HCT116 (cell line): ENCODE measurements at regions not wholly inside any gene's neighbourhood (a gene's known extent, or its start where the extent isn't known, plus 50 kb on each side); places are given as distances from the start of the nearest gene placed in this dataset.

Source experiments
- ATAC-seq: fragments of 200-7000 bp; cut with Tn5 transposase; 2 replicates; pipeline ENCODE4 v1.9.1; 2020; ENCODE audit warnings: mild to moderate bottlenecking, moderate library complexity
- BruUV-seq: library from RNA; stranded (reverse); fragments of 400-500 nt; replicated peaks from 2 replicates; lab custom pipeline; 2021; lab: Mats Ljungman, UMichigan
- CTCF ChIA-PET: fragments of 300-600 bp; sonication (Branson Sonifier 250); formaldehyde crosslinking; loops from one replicate; lab custom pipeline; 2021; ENCODE audit warnings: antibody characterized with exemption; lab: Charles Lee
- POLR2A ChIA-PET: fragments of 300-600, 350-600 bp; sonication (Branson Sonifier 250); formaldehyde crosslinking; loops from one replicate; lab custom pipeline; 2021; ENCODE audit warnings: antibody characterized with exemption; lab: Charles Lee
- RAD21 ChIA-PET, 2 experiments: fragments of 300-600 bp; sonication (Branson Sonifier 250); formaldehyde crosslinking; loops; one replicate each; lab custom pipeline; 2023; ENCODE audit warnings: low total read pairs in 2 of 2; ENCODE audit not compliant: uncharacterized antibody in 2 of 2, unreplicated experiment in 2 of 2, low non-redundant PET in 1 of 2; lab: Charles Lee
- DNase-seq: peaks from one replicate; pipeline ENCODE4 v3.0.0-alpha.2; 2010; ENCODE audit warnings: low read depth, low spot score
- H2AFZ ChIP-seq: fragments of 200-600 bp; shearing (Covaris generic), sonication (generic); 2 replicates; pipeline ENCODE4 v1.6.1; 2017; ENCODE audit warnings: low read depth, mixed run types, mixed read lengths, antibody characterized with exemption, low read length; ENCODE audit not compliant: poor library complexity, severe bottlenecking
- H3K27ac ChIP-seq: 2 replicates; pipeline ENCODE4 v1.5.1; 2012; ENCODE audit warnings: low read depth, low read length
- H3K27me3 ChIP-seq: fragments of 200-600 bp; sonication (generic); 2 replicates; pipeline ENCODE4 v1.6.1; 2016; ENCODE audit warnings: mixed run types, low read length, mixed read lengths; ENCODE audit not compliant: insufficient read depth
- H3K36me3 ChIP-seq, 2 experiments: fragments of 200-500 bp in 1 of 2; fragments of 200-600 bp in 1 of 2; sonication (Bioruptor generic) in 1 of 2; sonication (generic) in 1 of 2; 2 replicates each; pipeline versions ENCODE4 v1.5.1 to v1.6.1; 2014 to 2016; ENCODE audit warnings: low read length in 2 of 2, inconsistent platforms in 1 of 2, mixed read lengths in 1 of 2, mixed run types in 1 of 2; ENCODE audit not compliant: insufficient read depth in 2 of 2, control insufficient read depth in 1 of 2
- H3K4me1 ChIP-seq, 2 experiments: fragments of 200-600 bp in 1 of 2; sonication (generic) in 1 of 2; 2 replicates each; pipeline versions ENCODE4 v1.5.1 to v1.6.1; 2012 to 2017; ENCODE audit warnings: low read length in 2 of 2, inconsistent platforms in 1 of 2, mild to moderate bottlenecking in 1 of 2, mixed read lengths in 1 of 2, mixed run types in 1 of 2, moderate library complexity in 1 of 2; ENCODE audit not compliant: insufficient read depth in 2 of 2, control insufficient read depth in 1 of 2
- H3K4me2 ChIP-seq: fragments of 200-600 bp; sonication (generic); 2 replicates; pipeline ENCODE4 v1.6.1; 2017; ENCODE audit warnings: mixed run types, low read length, mixed read lengths
- H3K4me3 ChIP-seq, 2 experiments: fragments of 200-600 bp in 1 of 2; sonication (generic) in 1 of 2; replicated peaks in 1 of 2; 2 replicates each; pipeline ENCODE4 v1.5.1; 2011 to 2016; ENCODE audit warnings: low read length in 2 of 2, control low read depth in 1 of 2, low read depth in 1 of 2, mild to moderate bottlenecking in 1 of 2, mixed read lengths in 1 of 2, mixed run types in 1 of 2
- H3K79me2 ChIP-seq: fragments of 200-600 bp; sonication (generic); 2 replicates; pipeline ENCODE4 v1.6.1; 2017; ENCODE audit warnings: mild to moderate bottlenecking, mixed run types, low read length, moderate library complexity, mixed read lengths; ENCODE audit not compliant: insufficient read depth
- H3K9ac ChIP-seq: fragments of 200-600 bp; sonication (generic); 2 replicates; pipeline ENCODE4 v1.6.1; 2016; ENCODE audit warnings: low read length, mixed read lengths
- H3K9me2 ChIP-seq: fragments of 200-600 bp; sonication (generic), shearing (Covaris generic); 2 replicates; pipeline ENCODE4 v1.6.1; 2017; ENCODE audit warnings: mixed run types, mild to moderate bottlenecking, moderate library complexity; ENCODE audit not compliant: insufficient read depth
- H3K9me3 ChIP-seq, 2 experiments: fragments of 200-500 bp in 1 of 2; fragments of 200-600 bp in 1 of 2; sonication (Bioruptor generic) in 1 of 2; sonication (generic) in 1 of 2; 2 replicates each; pipeline ENCODE4 v1.6.1; 2014 to 2017; ENCODE audit warnings: low read length in 2 of 2, mixed read lengths in 2 of 2, inconsistent platforms in 1 of 2, low read depth in 1 of 2, mild to moderate bottlenecking in 1 of 2, mixed run types in 1 of 2, moderate library complexity in 1 of 2; ENCODE audit not compliant: control insufficient read depth in 1 of 2, insufficient read depth in 1 of 2
- H4K20me1 ChIP-seq: fragments of 200-600 bp; sonication (generic), shearing (Covaris generic); 2 replicates; pipeline ENCODE4 v1.6.1; 2017; ENCODE audit warnings: mixed run types, mild to moderate bottlenecking, moderate library complexity; ENCODE audit not compliant: insufficient read depth
- CEBPB ChIP-seq: IDR thresholded peaks from 2 replicates; pipeline ENCODE4 v1.6.1; 2012; ENCODE audit warnings: low read depth
- EGR1 ChIP-seq: IDR thresholded peaks from 2 replicates; pipeline ENCODE4 v1.6.1; 2012; ENCODE audit warnings: low read depth
- ELF1 ChIP-seq: IDR thresholded peaks from 2 replicates; pipeline ENCODE4 v1.6.1; 2012; ENCODE audit warnings: low read depth, borderline replicate concordance
- EZH2 ChIP-seq: fragments of 200-600 bp; sonication (generic); IDR thresholded peaks from 2 replicates; pipeline ENCODE4 v1.6.1; 2017; ENCODE audit warnings: antibody characterized with exemption, mixed run types
- FOSL1 ChIP-seq: IDR thresholded peaks from 2 replicates; pipeline ENCODE4 v1.6.1; 2012; ENCODE audit warnings: low read depth
- JUND ChIP-seq: IDR thresholded peaks from 2 replicates; pipeline ENCODE4 v1.6.1; 2012
- POLR2A ChIP-seq: IDR thresholded peaks from 2 replicates; pipeline ENCODE4 v1.7.0; 2011; ENCODE audit warnings: borderline replicate concordance; ENCODE audit not compliant: insufficient read depth, insufficient read length; ENCODE audit errors: extremely low read depth
- RAD21 ChIP-seq: IDR thresholded peaks from 2 replicates; pipeline ENCODE4 v1.6.1; 2012; ENCODE audit warnings: low read depth, mild to moderate bottlenecking
- SIN3A ChIP-seq: IDR thresholded peaks from 2 replicates; pipeline ENCODE4 v1.6.1; 2012; ENCODE audit warnings: low read depth
- SP1 ChIP-seq: IDR thresholded peaks from 2 replicates; pipeline ENCODE4 v1.6.1; 2012; ENCODE audit warnings: low read depth
- ZNF274 ChIP-seq: fragments of 200-500 bp; sonication (Bioruptor generic); IDR thresholded peaks from 2 replicates; pipeline ENCODE4 v1.6.1; 2014; ENCODE audit warnings: mild to moderate bottlenecking, low read depth, low read length, inconsistent platforms
- intact Hi-C: fragments of 100-400 bp; cut with micrococcal nuclease; formaldehyde crosslinking; loops from 2 replicates; pipeline ENCODE4 v1.10.0; 2022
- TF ChIP-seq, protein P1 (sequence below): IDR thresholded peaks from 2 replicates; pipeline ENCODE4 v1.6.1; 2012
- TF ChIP-seq, protein P2 (sequence below): IDR thresholded peaks from 2 replicates; pipeline ENCODE4 v1.6.1; 2011; ENCODE audit warnings: mild to moderate bottlenecking, low read length, moderate library complexity; ENCODE audit not compliant: insufficient replicate concordance; ENCODE audit errors: extremely low read depth

DNA sequence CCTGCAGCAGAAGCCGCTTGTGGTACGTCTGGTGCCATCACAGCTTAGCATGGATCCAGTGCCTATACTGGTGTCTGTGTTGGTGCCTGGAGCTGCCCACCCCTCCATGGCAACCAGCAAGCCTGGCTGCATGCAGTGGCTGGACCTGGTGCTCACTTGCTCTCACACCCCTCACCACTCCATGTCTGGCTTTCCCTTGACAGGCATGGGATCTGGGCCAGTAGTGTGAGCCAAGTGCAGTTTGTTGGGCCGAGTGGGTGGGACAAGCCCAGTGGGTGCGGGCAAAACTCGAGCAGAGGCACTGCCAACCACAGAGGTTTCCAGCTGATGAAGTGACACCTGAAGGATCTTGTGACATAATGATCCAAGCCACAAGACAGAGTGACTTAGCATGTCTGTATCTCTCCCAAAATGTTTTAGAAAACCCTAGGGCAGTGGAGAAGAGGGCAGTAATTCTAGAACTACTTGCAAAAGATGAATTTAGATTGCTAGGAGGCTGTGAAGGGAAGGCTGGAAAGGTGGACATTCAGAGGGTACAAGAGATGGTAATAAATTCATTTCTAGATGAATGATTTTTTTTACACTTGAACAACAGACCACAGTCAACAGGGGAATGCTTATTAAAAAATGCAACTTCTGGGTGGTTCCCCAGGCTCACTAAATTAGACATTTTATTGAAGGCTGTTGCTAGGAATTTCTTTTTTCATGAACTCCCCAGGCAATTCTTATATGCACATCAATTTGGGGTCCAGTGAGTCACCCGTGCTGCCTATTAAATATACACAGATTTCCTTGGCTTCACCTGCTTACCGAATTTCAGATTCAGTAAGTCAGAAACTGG lies 660.3 kb downstream of the TLR4 start:
- CTCF ChIA-PET: no interaction called here
- RAD21 ChIA-PET: no interaction called here
- Histone ChIP-seq H3K9me3 (peaks cover 3 to 12% of the 10 kb centered on the region in 2 experiments; a peak in 2 of 4 replicates), H3K27me3 (no peaks in the 10 kb centered on the region), H3K4me1 (no peaks in the 10 kb centered on the region), H3K9me2 (no peaks in the 10 kb centered on the region), H4K20me1 (no peaks in the 10 kb centered on the region), H3K9ac (no peak overlapping the region), H3K4me2 (no peak overlapping the region), H3K36me3 (no peaks in the 10 kb centered on the region), H2AFZ (no peak overlapping the region), H3K4me3 (no peak overlapping the region), H3K79me2 (no peaks in the 10 kb centered on the region), H3K27ac (no peak overlapping the region)
- intact Hi-C loops: no loop called here
- POLR2A ChIA-PET: no interaction called here
- TF ChIP-seq, protein P1, sequence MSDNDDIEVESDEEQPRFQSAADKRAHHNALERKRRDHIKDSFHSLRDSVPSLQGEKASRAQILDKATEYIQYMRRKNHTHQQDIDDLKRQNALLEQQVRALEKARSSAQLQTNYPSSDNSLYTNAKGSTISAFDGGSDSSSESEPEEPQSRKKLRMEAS: no peak
- TF ChIP-seq SP1: no peak
- no peak for TF ChIP-seq EZH2
- TF ChIP-seq FOSL1: no peak
- no peak for TF ChIP-seq ELF1
- no peak for TF ChIP-seq POLR2A
- TF ChIP-seq, protein P2, sequence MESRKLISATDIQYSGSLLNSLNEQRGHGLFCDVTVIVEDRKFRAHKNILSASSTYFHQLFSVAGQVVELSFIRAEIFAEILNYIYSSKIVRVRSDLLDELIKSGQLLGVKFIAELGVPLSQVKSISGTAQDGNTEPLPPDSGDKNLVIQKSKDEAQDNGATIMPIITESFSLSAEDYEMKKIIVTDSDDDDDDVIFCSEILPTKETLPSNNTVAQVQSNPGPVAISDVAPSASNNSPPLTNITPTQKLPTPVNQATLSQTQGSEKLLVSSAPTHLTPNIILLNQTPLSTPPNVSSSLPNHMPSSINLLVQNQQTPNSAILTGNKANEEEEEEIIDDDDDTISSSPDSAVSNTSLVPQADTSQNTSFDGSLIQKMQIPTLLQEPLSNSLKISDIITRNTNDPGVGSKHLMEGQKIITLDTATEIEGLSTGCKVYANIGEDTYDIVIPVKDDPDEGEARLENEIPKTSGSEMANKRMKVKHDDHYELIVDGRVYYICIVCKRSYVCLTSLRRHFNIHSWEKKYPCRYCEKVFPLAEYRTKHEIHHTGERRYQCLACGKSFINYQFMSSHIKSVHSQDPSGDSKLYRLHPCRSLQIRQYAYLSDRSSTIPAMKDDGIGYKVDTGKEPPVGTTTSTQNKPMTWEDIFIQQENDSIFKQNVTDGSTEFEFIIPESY: no peak
- no peak for TF ChIP-seq ZNF274
- no peak for TF ChIP-seq CEBPB
- no peak for TF ChIP-seq SIN3A
- TF ChIP-seq JUND: no peak
- no peak for TF ChIP-seq RAD21
- TF ChIP-seq EGR1: no peak
- ATAC-seq (no peak), DNase-seq (no peak)
- BruUV-seq: no TSS peak
